Body of pancreas (tissue), 4 donors: ENCODE measurements at regions not wholly inside any gene's neighbourhood (a gene's known extent, or its start where the extent isn't known, plus 50 kb on each side); places are given as distances from the start of the nearest gene placed in this dataset.

Experiments used
- ATAC-seq: fragments of 150-250 bp; one replicate; pipeline ENCODE4 v1.9.1; 2016
- DNase-seq, 4 donors: peaks; one replicate each; pipeline ENCODE4 v3.0.0-alpha.2; 2019
- H3K27ac ChIP-seq, 4 donors: fragments of 200-600 bp; sonication (generic); 1 replicate in 3 of 4; 2 replicates in 1 of 4; pipeline versions ENCODE4 v1.5.1 to v1.6.1; 2016 to 2019; ENCODE audit warnings: mild to moderate bottlenecking in 1 of 4, mixed read lengths in 1 of 4, moderate library complexity in 1 of 4
- H3K27me3 ChIP-seq, 2 donors: fragments of 200-600 bp; sonication (generic); one replicate each; pipeline ENCODE4 v1.6.0; 2016; ENCODE audit warnings: mild to moderate bottlenecking in 1 of 2
- H3K36me3 ChIP-seq, 2 donors: fragments of 200-600 bp; sonication (generic); replicated peaks in 1 of 2; 2 replicates each; pipeline ENCODE4 v1.5.1; 2016; ENCODE audit warnings: low read depth in 2 of 2; ENCODE audit not compliant: insufficient read depth in 1 of 2
- H3K4me1 ChIP-seq: fragments of 200-600 bp; sonication (generic); one replicate; pipeline ENCODE4 v1.6.0; 2016
- H3K4me3 ChIP-seq, 2 donors: fragments of 200-600 bp; sonication (generic); 1 replicate in 1 of 2; 2 replicates in 1 of 2; pipeline ENCODE4 v1.5.1; 2016 to 2019
- H3K9me3 ChIP-seq, 3 donors: fragments of 200-600 bp; sonication (generic); 1 replicate in 2 of 3; 2 replicates in 1 of 3; pipeline ENCODE4 v1.5.1; 2016
- POLR2A ChIP-seq, 3 donors: fragments of 450-650 bp; IDR thresholded peaks; one replicate each; pipeline ENCODE4 v1.6.1; 2016; ENCODE audit warnings: antibody characterized with exemption in 3 of 3, mild to moderate bottlenecking in 2 of 3
- WGBS, 2 donors: methylation state at CpG; one replicate each; pipeline ENCODE4 v1.1.5; 2017; 5-methylcytosine and 5-hydroxymethylcytosine counted together
- intact Hi-C: fragments of 100-400 bp; cut with DNase I; formaldehyde crosslinking; loops from one replicate; pipeline ENCODE4 v1.15.1; 2023
- TF ChIP-seq, protein P1 (sequence below), 7 experiments: fragments of 450-650 bp in 4 of 7; fragments of 200-600 bp in 3 of 7; sonication (generic) in 3 of 7; IDR thresholded peaks; one replicate each; pipeline ENCODE4 v1.5.1; 2016 to 2019; ENCODE audit warnings: antibody characterized with exemption in 7 of 7

DNA sequence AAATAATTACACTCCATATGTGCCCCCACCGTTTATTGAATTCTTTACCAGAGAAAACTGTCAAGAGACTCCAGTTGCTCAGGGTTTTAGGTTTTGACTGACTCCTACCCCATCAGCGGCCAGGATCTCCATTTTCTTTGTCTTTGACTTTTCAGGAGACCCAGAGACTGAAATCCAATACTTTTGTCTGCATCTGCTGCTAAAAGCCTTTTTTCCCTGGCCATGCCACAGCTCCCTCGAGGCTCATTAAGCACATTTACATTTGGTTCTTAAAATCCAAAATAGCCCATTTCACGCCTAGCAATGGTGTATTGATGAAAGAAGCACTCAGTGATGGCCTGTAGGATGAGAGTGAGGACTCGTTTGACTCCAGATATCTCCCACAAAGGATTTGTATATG, 332.6 kb upstream of the ACVR2A start:
- DNase-seq = no peak
- ATAC-seq = no peak
- no peaks in the 10 kb centered on the region for H3K36me3 ChIP-seq
- no peaks in the 10 kb centered on the region for H3K9me3 ChIP-seq
- no peaks in the 10 kb centered on the region for H3K27me3 ChIP-seq
- TF ChIP-seq, protein P1, sequence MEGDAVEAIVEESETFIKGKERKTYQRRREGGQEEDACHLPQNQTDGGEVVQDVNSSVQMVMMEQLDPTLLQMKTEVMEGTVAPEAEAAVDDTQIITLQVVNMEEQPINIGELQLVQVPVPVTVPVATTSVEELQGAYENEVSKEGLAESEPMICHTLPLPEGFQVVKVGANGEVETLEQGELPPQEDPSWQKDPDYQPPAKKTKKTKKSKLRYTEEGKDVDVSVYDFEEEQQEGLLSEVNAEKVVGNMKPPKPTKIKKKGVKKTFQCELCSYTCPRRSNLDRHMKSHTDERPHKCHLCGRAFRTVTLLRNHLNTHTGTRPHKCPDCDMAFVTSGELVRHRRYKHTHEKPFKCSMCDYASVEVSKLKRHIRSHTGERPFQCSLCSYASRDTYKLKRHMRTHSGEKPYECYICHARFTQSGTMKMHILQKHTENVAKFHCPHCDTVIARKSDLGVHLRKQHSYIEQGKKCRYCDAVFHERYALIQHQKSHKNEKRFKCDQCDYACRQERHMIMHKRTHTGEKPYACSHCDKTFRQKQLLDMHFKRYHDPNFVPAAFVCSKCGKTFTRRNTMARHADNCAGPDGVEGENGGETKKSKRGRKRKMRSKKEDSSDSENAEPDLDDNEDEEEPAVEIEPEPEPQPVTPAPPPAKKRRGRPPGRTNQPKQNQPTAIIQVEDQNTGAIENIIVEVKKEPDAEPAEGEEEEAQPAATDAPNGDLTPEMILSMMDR (IDR thresholded peaks at IDR 0.05) = no peak
- TF ChIP-seq POLR2A (IDR thresholded peaks at IDR 0.05) = no peak
- H3K4me3 ChIP-seq = no peak overlapping the region
- no peak overlapping the region for H3K27ac ChIP-seq
- no peaks in the 10 kb centered on the region for H3K4me1 ChIP-seq
- intact Hi-C loops = no loop called here
- 65 to 80% methylated on average over 5 of the region's 5 CpGs for WGBS, 2 donors

DNA sequence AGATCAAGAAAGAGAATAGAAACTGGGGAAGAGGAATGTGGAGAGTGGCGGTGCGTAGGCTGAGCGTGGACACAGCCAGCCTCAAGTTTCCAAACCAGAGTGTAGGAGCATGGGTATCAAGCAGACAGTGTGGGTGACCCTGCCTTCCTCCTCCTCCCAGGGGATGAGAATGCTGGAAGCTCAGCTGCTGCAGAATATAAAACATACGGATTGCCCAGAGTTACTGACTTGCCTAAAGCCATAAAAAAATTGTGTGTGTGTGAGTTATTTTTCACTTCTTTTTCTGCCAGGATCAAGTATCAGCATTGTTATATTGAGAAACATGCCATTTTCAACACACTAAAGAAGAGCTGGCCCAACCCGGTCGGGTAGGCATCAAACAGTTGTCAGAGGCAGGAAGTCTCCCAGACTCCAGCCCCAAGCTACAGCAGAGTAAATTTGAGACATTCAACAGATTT, 333.3 kb upstream of the ACVR2A start:
- Histone ChIP-seq H3K36me3 (no peaks in the 10 kb centered on the region), H3K4me3 (no peak overlapping the region), H3K27ac (no peak overlapping the region), H3K4me1 (no peaks in the 10 kb centered on the region), H3K27me3 (no peaks in the 10 kb centered on the region), H3K9me3 (no peaks in the 10 kb centered on the region)
- ATAC-seq (peak; percentile 35), DNase-seq (peak in 2 of 4 donors; percentile 18 to 41)
- WGBS, 2 donors = 71 to 74% methylated on average over 6 of the region's 6 CpGs
- TF ChIP-seq, protein P1 (IDR thresholded peaks at IDR 0.05) = no peak
- no peak for TF ChIP-seq POLR2A (IDR thresholded peaks at IDR 0.05)
- intact Hi-C loops = no loop called here

DNA sequence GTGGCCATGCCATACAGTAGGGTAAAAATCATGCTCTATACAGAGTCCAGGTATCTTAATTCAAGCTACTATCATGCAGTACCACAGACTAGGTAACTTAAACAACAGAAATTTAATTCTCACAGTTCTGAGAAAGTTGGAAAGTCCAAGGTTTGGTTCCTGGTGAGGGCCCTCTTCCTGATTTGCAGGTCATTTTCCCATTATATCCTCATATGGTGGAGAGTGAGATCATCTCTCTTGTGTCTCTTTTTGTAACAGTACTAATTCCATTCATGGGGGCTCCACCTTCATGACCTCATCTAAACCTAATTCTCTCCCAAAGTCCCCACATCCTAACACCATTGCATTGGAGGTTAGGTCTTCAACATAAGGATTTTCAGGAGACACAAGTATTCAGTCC, 335.0 kb upstream of the ACVR2A start:
- H3K4me1 ChIP-seq = no peaks in the 10 kb centered on the region
- ATAC-seq = no peak
- no peak for TF ChIP-seq POLR2A (IDR thresholded peaks at IDR 0.05)
- TF ChIP-seq, protein P1 (IDR thresholded peaks at IDR 0.05) = no peak

DNA sequence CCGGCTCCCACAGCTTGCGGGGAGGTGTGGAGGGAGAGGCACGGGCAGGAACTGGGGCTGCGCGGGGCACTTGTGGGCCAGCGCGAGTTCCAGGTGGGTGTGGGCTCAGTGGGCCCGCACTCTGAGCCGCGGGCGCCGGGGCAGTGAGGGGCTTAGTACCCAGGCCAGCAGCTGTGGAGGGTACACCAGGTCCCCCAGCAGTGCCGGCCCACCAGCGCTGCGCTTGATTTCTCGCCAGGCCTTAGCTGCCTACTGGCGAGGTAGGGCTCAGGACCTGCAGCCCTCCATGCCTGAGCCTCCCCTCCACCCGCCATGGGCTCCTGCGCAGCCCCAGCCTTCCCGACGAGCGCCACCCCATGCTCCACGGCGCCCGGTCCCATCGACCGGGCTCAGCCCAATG, 337.9 kb upstream of the ACVR2A start:
- 94 to 99% methylated on average over 12 to 16 of the region's 27 CpGs for WGBS, 2 donors
- H3K27ac ChIP-seq = no peak overlapping the region
- TF ChIP-seq POLR2A (IDR thresholded peaks at IDR 0.05) = no peak
- TF ChIP-seq, protein P1 (IDR thresholded peaks at IDR 0.05) = no peak
- no peaks in the 10 kb centered on the region for H3K9me3 ChIP-seq
- no peaks in the 10 kb centered on the region for H3K27me3 ChIP-seq
- no peaks in the 10 kb centered on the region for H3K4me1 ChIP-seq
- H3K4me3 ChIP-seq = no peak overlapping the region
- DNase-seq (no peak), ATAC-seq (no peak)
- intact Hi-C loops = no loop called here
- no peaks in the 10 kb centered on the region for H3K36me3 ChIP-seq

More for the DNA sequence above, 335.0 kb upstream of the ACVR2A start:
- no peak for DNase-seq
- intact Hi-C loops = no loop called here
- H3K36me3 ChIP-seq = no peaks in the 10 kb centered on the region
- no peaks in the 10 kb centered on the region for H3K9me3 ChIP-seq
- H3K4me3 ChIP-seq = no peak overlapping the region
- no peaks in the 10 kb centered on the region for H3K27me3 ChIP-seq
- H3K27ac ChIP-seq = no peak overlapping the region

DNA sequence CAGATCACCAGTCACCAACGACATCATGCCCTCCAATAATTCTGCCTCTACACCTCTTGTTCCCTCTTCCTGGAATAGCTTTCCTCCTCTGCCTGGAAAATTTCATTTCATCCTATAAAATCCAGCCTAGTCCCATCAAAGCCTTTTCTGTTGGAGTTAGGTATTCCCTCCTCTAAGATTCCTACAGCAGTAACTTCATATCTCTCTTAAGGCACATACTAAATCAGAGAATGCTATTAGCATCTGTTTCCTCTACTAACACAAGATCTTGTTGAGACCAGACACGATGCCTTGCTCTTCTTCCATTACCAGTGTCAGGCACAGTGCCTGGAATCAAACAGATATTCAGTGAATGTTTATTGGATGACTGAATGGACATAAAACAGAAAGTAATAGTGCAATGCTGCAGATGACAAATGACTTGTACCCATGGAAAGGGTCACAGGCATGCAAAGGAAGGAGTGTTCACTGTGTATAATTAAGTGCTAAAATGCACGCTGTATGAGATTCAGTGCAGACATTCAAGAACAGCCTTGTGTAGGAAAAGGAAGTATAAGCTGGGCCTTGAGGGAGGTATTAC, 342.0 kb upstream of the ACVR2A start:
- 82 to 88% methylated on average over 3 of the region's 3 CpGs for WGBS, 2 donors
- DNase-seq (no peak), ATAC-seq (no peak)
- Histone ChIP-seq H3K4me1 (no peaks in the 10 kb centered on the region), H3K9me3 (no peaks in the 10 kb centered on the region), H3K27me3 (no peaks in the 10 kb centered on the region), H3K36me3 (no peaks in the 10 kb centered on the region), H3K4me3 (no peak overlapping the region), H3K27ac (no peak overlapping the region)
- TF ChIP-seq, protein P1 (IDR thresholded peaks at IDR 0.05) = no peak
- TF ChIP-seq POLR2A (IDR thresholded peaks at IDR 0.05) = no peak
- intact Hi-C loops = no loop called here
